Hepatocyte (in vitro differentiated cells): ENCODE measurements at regions not wholly inside any gene's neighbourhood (a gene's known extent, or its start where the extent isn't known, plus 50 kb on each side); places are given as distances from the start of the nearest gene placed in this dataset.

Experiments used
- CTCF ChIP-seq: fragments of 200-600 bp; sonication (generic); IDR thresholded peaks from 2 replicates; pipeline ENCODE4 v1.5.1; 2016; ENCODE audit warnings: antibody characterized with exemption, mild to moderate bottlenecking; ENCODE audit not compliant: poor library complexity
- EZH2phosphoT487 ChIP-seq: fragments of 200-600 bp; sonication (generic); IDR thresholded peaks from one replicate; pipeline ENCODE4 v1.6.1; 2018; ENCODE audit warnings: antibody characterized with exemption, mild to moderate bottlenecking, low read depth, moderate library complexity; ENCODE audit not compliant: unreplicated experiment, severe bottlenecking

DNA sequence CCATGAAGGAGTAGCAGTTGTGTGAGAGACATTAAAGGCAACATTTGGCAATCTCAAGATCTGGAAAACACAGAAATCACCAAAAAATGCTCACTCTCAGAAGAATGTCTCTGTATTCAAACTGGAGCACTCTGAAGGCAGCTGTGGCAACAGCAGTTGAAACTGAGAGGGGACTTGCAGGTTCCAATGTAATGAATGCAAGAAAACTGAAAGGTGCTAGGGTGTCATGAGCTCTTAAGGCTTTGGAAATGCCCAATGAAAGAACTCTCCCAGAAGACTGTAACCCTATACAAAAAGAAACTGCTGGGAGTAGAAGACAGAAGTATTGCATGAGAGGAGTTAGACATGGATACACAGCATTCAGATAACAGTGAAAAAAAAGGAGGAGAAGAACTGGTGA lies 118.2 kb upstream of the HTR2C start:
- TF ChIP-seq CTCF (no peak), EZH2phosphoT487 (no peak)
